ENCODE measurements at regions not wholly inside any gene's neighbourhood (a gene's known extent, or its start where the extent isn't known, plus 50 kb on each side); places are given as distances from the start of the nearest gene placed in this dataset.

DNA sequence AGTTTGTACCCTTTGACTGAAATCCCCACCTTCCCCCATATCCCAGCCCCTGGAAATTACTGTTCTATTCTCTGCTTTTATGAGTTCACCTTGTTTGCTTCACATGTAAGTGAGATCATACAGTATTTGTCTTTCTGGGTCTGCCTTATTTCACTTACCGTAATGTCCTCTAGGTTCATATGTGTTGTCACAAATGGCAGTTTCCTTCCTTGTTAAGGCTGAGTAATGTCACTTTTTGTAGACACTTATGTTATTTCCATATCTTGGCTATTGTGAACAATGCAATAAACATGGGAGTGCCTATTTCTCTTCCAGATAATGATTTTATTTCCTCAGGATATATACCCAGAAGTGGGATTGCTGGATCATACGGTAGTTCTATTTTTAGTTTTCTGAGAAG lies 272.3 kb downstream of the MRPS30 start:
- TF ChIP-seq, protein P1, sequence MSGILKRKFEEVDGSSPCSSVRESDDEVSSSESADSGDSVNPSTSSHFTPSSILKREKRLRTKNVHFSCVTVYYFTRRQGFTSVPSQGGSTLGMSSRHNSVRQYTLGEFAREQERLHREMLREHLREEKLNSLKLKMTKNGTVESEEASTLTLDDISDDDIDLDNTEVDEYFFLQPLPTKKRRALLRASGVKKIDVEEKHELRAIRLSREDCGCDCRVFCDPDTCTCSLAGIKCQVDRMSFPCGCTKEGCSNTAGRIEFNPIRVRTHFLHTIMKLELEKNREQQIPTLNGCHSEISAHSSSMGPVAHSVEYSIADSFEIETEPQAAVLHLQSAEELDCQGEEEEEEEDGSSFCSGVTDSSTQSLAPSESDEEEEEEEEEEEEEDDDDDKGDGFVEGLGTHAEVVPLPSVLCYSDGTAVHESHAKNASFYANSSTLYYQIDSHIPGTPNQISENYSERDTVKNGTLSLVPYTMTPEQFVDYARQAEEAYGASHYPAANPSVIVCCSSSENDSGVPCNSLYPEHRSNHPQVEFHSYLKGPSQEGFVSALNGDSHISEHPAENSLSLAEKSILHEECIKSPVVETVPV (CRISPR knock-in tag; IDR thresholded peaks at IDR 0.05) = no peak
- TF ChIP-seq SNAI2 (CRISPR knock-in tag; IDR thresholded peaks at IDR 0.05) = no peak
- TF ChIP-seq ZNF565 (CRISPR knock-in tag; conservative IDR thresholded peaks at IDR 0.05; ENCODE audit: low read depth) = no peak
- TF ChIP-seq, protein P2, sequence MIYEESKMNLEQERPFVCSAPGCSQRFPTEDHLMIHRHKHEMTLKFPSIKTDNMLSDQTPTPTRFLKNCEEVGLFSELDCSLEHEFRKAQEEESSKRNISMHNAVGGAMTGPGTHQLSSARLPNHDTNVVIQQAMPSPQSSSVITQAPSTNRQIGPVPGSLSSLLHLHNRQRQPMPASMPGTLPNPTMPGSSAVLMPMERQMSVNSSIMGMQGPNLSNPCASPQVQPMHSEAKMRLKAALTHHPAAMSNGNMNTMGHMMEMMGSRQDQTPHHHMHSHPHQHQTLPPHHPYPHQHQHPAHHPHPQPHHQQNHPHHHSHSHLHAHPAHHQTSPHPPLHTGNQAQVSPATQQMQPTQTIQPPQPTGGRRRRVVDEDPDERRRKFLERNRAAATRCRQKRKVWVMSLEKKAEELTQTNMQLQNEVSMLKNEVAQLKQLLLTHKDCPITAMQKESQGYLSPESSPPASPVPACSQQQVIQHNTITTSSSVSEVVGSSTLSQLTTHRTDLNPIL (CRISPR knock-in tag; IDR thresholded peaks at IDR 0.05; ENCODE audit: low read depth) = no peak
- no peak for TF ChIP-seq ZFP30 (CRISPR knock-in tag; IDR thresholded peaks at IDR 0.05)
- TF ChIP-seq ARNTL (CRISPR knock-in tag; IDR thresholded peaks at IDR 0.05; ENCODE audit: borderline replicate concordance, low read depth) = no peak
- no peak for TF ChIP-seq ZFP3 (CRISPR knock-in tag; IDR thresholded peaks at IDR 0.05)
- no peak for TF ChIP-seq OSR1 (CRISPR knock-in tag; IDR thresholded peaks at IDR 0.05)
- TF ChIP-seq, protein P3, sequence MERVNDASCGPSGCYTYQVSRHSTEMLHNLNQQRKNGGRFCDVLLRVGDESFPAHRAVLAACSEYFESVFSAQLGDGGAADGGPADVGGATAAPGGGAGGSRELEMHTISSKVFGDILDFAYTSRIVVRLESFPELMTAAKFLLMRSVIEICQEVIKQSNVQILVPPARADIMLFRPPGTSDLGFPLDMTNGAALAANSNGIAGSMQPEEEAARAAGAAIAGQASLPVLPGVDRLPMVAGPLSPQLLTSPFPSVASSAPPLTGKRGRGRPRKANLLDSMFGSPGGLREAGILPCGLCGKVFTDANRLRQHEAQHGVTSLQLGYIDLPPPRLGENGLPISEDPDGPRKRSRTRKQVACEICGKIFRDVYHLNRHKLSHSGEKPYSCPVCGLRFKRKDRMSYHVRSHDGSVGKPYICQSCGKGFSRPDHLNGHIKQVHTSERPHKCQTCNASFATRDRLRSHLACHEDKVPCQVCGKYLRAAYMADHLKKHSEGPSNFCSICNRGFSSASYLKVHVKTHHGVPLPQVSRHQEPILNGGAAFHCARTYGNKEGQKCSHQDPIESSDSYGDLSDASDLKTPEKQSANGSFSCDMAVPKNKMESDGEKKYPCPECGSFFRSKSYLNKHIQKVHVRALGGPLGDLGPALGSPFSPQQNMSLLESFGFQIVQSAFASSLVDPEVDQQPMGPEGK (CRISPR knock-in tag; IDR thresholded peaks at IDR 0.05; ENCODE audit: borderline replicate concordance) = no peak
- TF ChIP-seq, protein P4, sequence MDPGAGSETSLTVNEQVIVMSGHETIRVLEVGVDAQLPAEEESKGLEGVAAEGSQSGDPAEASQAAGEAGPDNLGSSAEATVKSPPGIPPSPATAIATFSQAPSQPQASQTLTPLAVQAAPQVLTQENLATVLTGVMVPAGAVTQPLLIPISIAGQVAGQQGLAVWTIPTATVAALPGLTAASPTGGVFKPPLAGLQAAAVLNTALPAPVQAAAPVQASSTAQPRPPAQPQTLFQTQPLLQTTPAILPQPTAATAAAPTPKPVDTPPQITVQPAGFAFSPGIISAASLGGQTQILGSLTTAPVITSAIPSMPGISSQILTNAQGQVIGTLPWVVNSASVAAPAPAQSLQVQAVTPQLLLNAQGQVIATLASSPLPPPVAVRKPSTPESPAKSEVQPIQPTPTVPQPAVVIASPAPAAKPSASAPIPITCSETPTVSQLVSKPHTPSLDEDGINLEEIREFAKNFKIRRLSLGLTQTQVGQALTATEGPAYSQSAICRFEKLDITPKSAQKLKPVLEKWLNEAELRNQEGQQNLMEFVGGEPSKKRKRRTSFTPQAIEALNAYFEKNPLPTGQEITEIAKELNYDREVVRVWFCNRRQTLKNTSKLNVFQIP (CRISPR knock-in tag; IDR thresholded peaks at IDR 0.05; ENCODE audit: borderline replicate concordance, low read depth) = no peak
- TF ChIP-seq ISL1 (CRISPR knock-in tag; IDR thresholded peaks at IDR 0.05) = no peak
- no peak for TF ChIP-seq ESRRG (CRISPR knock-in tag; IDR thresholded peaks at IDR 0.05)

Data from SK-N-SH treated with all-trans-retinoic acid at 6 μM for 48 hours (cell line).